Right atrium auricular region (tissue), 2 donors: ENCODE measurements at regions not wholly inside any gene's neighbourhood (a gene's known extent, or its start where the extent isn't known, plus 50 kb on each side); places are given as distances from the start of the nearest gene placed in this dataset.

Source experiments
- DNase-seq: peaks from one replicate; pipeline ENCODE4 v3.0.0-alpha.2; 2019; ENCODE audit warnings: low spot score
- H3K27ac ChIP-seq, 2 donors: fragments of 200-600 bp; sonication (generic); 1 replicate in 1 of 2; 2 replicates in 1 of 2; pipeline ENCODE4 v1.5.1; 2016 to 2019
- H3K27me3 ChIP-seq, 2 donors: fragments of 200-600 bp; sonication (generic); one replicate each; pipeline versions ENCODE4 v1.5.1 to v1.6.0; 2017 to 2019
- H3K36me3 ChIP-seq: fragments of 200-600 bp; sonication (generic); one replicate; pipeline ENCODE4 v1.5.1; 2016
- H3K4me1 ChIP-seq, 2 donors: fragments of 200-600 bp; sonication (generic); one replicate each; pipeline versions ENCODE4 v1.5.1 to v1.6.0; 2017 to 2019
- H3K4me3 ChIP-seq, 2 donors: fragments of 200-600 bp; sonication (generic); 1 replicate in 1 of 2; 2 replicates in 1 of 2; pipeline ENCODE4 v1.5.1; 2017 to 2019; ENCODE audit warnings: mild to moderate bottlenecking in 1 of 2, moderate library complexity in 1 of 2
- H3K9me3 ChIP-seq, 2 donors: fragments of 200-600 bp; sonication (generic); one replicate each; pipeline ENCODE4 v1.5.1; 2019
- TF ChIP-seq, protein P1 (sequence below), 2 donors: fragments of 200-600 bp; sonication (generic); IDR thresholded peaks; one replicate each; pipeline ENCODE4 v1.5.1; 2019; ENCODE audit warnings: antibody characterized with exemption in 2 of 2

DNA sequence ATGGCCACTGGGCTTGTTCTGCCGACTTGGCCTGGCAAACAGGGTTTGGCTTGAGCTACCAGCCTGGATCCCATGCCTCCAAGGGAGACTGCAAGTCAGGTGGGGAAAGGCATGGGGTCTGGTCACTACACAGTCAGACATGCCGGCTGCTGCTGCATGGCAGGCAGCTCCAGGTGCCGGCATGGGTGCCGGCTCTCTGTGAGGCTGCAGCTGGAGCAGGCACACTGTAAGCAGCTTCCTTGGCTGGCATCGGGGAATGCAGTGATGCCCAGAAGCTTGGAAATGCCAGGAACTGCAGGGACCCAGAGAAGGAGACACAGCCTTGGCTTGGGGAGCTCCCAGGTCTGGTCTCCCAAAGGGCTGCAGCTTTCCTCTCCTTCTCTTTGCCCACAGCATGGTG lies 305.5 kb upstream of the NRG3 start:
- TF ChIP-seq, protein P1, sequence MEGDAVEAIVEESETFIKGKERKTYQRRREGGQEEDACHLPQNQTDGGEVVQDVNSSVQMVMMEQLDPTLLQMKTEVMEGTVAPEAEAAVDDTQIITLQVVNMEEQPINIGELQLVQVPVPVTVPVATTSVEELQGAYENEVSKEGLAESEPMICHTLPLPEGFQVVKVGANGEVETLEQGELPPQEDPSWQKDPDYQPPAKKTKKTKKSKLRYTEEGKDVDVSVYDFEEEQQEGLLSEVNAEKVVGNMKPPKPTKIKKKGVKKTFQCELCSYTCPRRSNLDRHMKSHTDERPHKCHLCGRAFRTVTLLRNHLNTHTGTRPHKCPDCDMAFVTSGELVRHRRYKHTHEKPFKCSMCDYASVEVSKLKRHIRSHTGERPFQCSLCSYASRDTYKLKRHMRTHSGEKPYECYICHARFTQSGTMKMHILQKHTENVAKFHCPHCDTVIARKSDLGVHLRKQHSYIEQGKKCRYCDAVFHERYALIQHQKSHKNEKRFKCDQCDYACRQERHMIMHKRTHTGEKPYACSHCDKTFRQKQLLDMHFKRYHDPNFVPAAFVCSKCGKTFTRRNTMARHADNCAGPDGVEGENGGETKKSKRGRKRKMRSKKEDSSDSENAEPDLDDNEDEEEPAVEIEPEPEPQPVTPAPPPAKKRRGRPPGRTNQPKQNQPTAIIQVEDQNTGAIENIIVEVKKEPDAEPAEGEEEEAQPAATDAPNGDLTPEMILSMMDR (IDR thresholded peaks at IDR 0.05): no peak
- Histone ChIP-seq H3K9me3 (no peaks in the 10 kb centered on the region), H3K4me3 (no peak overlapping the region), H3K36me3 (no peaks in the 10 kb centered on the region), H3K27ac (no peak overlapping the region), H3K4me1 (no peaks in the 10 kb centered on the region), H3K27me3 (no peaks in the 10 kb centered on the region)
- DNase-seq: no peak

DNA sequence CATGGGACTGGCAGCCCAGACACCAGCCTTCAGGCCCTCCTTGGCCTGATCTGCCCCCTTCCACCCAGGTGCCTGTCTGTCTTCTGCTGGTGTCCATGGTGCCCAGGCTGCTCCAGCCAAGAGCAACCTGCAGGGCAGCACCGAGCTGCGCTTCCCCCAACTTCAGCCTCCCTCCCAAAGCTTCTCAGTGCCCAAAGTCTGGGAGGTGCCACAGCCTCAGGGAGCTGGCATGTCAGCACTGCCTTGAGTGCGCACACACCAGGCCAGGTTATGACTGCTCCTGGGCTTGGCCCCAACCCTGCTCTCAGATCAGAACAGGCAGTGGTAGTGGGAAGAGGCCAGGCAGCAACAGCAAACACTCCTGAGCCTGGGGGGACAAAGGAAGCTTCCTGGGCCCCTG lies 304.6 kb upstream of the NRG3 start:
- Histone ChIP-seq H3K27me3 (no peaks in the 10 kb centered on the region), H3K4me3 (no peak overlapping the region), H3K4me1 (no peaks in the 10 kb centered on the region), H3K9me3 (peaks cover 0 to under 1% of the 10 kb centered on the region in 2 donors), H3K36me3 (no peaks in the 10 kb centered on the region), H3K27ac (no peak overlapping the region)
- TF ChIP-seq, protein P1 (IDR thresholded peaks at IDR 0.05): no peak
- DNase-seq: no peak

DNA sequence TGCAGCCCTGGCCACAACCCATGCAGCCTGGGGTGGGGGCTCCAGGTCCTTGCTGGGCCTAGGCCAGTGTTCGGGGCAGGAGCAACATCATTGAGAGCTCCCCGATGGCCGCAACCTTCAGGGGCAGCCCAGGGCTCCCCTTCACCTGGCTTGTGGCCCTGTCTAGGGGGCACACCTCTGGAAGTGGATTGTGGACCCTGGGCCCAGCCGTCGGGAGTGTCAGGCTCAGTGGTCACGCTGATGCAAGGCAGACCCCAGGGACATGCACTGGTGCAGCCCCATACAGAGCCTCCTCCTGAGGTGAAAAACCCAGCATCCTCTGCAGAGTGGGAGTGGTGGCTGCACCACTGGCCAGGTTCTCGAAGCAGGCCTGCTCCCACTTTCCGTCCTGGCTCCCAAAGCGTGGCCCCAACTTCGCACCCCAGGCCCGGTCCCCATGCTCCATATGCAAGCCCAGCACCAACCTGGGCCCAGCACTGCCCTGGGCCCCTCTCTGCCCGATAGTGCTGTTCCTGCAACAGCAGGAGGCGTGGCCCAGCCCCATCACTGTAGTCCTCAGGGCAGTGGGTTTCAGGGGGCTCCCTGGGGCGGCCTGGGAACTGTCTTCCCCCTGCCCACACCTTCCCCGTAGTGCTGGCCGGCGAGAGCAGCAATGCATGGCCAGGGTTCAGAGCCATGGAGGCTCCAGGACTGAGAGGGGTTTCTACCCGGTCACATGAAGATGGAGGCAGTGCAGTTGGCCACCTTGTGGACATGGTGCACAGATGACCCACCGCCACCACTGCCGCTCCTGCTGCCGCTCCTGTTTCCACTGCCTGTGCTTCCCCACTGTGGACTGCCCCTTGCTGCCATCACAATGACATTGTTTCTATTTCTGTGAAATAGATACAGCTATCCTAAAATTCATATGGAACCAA lies 303.9 kb upstream of the NRG3 start:
- peaks cover 0 to 9% of the 10 kb centered on the region in 2 donors for H3K9me3 ChIP-seq
- H3K4me1 ChIP-seq: no peaks in the 10 kb centered on the region
- no peak for DNase-seq
- H3K27ac ChIP-seq: no peak overlapping the region
- TF ChIP-seq, protein P1 (IDR thresholded peaks at IDR 0.05): no peak
- no peak overlapping the region for H3K4me3 ChIP-seq
- H3K36me3 ChIP-seq: no peaks in the 10 kb centered on the region
- no peaks in the 10 kb centered on the region for H3K27me3 ChIP-seq

DNA sequence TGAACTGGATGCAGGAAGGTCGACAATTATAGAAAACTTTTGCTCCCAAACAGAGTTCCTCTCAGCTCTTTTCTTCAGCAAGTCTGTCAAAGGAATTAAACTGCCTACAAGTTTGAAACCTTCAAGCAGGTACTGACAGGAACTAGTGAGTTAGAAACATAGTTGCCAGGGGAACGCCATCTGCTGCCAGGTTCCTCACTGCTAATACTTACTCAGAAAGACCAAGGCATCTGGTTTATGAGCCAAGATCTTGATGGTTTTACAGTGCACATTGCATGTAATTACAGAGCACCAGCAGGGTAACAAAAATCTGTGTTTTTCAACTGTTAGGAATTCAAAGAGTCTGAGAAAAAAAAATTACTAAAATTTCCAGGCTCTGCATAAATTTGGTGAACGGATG lies 300.0 kb upstream of the NRG3 start:
- Histone ChIP-seq H3K9me3 (peaks cover 0 to 12% of the 10 kb centered on the region in 2 donors), H3K4me3 (no peak overlapping the region), H3K36me3 (no peaks in the 10 kb centered on the region), H3K4me1 (no peaks in the 10 kb centered on the region), H3K27me3 (no peaks in the 10 kb centered on the region), H3K27ac (no peak overlapping the region)
- DNase-seq: no peak
- TF ChIP-seq, protein P1 (IDR thresholded peaks at IDR 0.05): no peak

DNA sequence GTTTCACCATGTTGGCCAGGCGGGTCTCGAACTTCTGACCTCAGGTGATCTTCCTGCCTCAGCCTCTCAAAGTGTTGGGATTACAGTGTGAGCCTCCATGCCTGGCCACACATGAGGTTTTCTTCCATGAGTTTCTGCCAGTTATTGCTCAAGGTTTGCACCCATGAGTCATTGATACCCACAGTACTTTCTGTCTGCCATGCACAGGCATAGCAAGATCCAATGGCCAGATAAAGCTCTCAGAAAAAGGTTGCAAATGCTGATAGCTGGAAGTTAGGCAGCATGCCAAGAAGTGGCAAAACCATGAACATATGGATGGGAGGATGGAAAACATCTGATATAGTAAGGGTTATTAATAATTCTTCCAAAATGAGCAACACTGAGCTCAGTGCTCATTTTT lies 298.7 kb upstream of the NRG3 start:
- H3K27ac ChIP-seq: no peak overlapping the region
- H3K27me3 ChIP-seq: no peaks in the 10 kb centered on the region
- H3K36me3 ChIP-seq: no peaks in the 10 kb centered on the region
- H3K9me3 ChIP-seq: peaks cover 0 to 12% of the 10 kb centered on the region in 2 donors
- no peak overlapping the region for H3K4me3 ChIP-seq
- no peak for DNase-seq
- TF ChIP-seq, protein P1 (IDR thresholded peaks at IDR 0.05): no peak
- H3K4me1 ChIP-seq: no peaks in the 10 kb centered on the region
